Tibial nerve (tissue), 4 donors: ENCODE measurements at regions not wholly inside any gene's neighbourhood (a gene's known extent, or its start where the extent isn't known, plus 50 kb on each side); places are given as distances from the start of the nearest gene placed in this dataset.
A peak's percentile ranks its signal among the peaks of the same experiment; 100 is the strongest.

Source experiments
- DNase-seq, 2 donors: peaks; one replicate each; pipeline ENCODE4 v3.0.0-alpha.2; 2019; ENCODE audit warnings: low spot score in 2 of 2
- H3K27ac ChIP-seq, 4 donors: fragments of 200-600 bp; sonication (generic) in 3 of 4; one replicate each; pipeline ENCODE4 v1.5.1; 2017 to 2019; ENCODE audit warnings: mild to moderate bottlenecking in 1 of 4
- H3K27me3 ChIP-seq, 2 donors: fragments of 200-600 bp; sonication (generic) in 1 of 2; one replicate each; pipeline versions ENCODE4 v1.5.1 to v1.6.0; 2017 to 2019
- H3K36me3 ChIP-seq, 3 donors: fragments of 200-600 bp; sonication (generic); one replicate each; pipeline ENCODE4 v1.5.1; 2018 to 2019
- H3K4me1 ChIP-seq, 4 donors: fragments of 200-600 bp; sonication (generic) in 3 of 4; one replicate each; pipeline ENCODE4 v1.5.1; 2017 to 2019
- H3K4me3 ChIP-seq, 4 donors: fragments of 200-600 bp; sonication (generic) in 3 of 4; one replicate each; pipeline ENCODE4 v1.5.1; 2017 to 2019; ENCODE audit warnings: mild to moderate bottlenecking in 1 of 4, moderate library complexity in 1 of 4
- H3K9me3 ChIP-seq, 4 donors: fragments of 200-600 bp; sonication (generic) in 3 of 4; one replicate each; pipeline ENCODE4 v1.5.1; 2017 to 2019
- EP300 ChIP-seq, 2 donors: sonication (generic); formaldehyde crosslinking; IDR thresholded peaks; one replicate each; pipeline ENCODE4 v1.6.1; 2017; ENCODE audit warnings: antibody characterized with exemption in 2 of 2, mild to moderate bottlenecking in 1 of 2
- POLR2A ChIP-seq, 2 donors: fragments of 450-650 bp; IDR thresholded peaks; one replicate each; pipeline ENCODE4 v1.6.1; 2017; ENCODE audit warnings: antibody characterized with exemption in 2 of 2, mild to moderate bottlenecking in 2 of 2, moderate library complexity in 2 of 2
- WGBS, 2 donors: methylation state at CpG; one replicate each; pipeline ENCODE4 v1.1.5; 2018; 5-methylcytosine and 5-hydroxymethylcytosine counted together
- TF ChIP-seq, protein P1 (sequence below), 5 experiments: fragments of 200-600 bp in 3 of 5; fragments of 450-650 bp in 2 of 5; sonication (generic) in 3 of 5; IDR thresholded peaks; one replicate each; pipeline ENCODE4 v1.5.1; 2016 to 2019; ENCODE audit warnings: antibody characterized with exemption in 5 of 5, mild to moderate bottlenecking in 3 of 5, moderate library complexity in 2 of 5

DNA sequence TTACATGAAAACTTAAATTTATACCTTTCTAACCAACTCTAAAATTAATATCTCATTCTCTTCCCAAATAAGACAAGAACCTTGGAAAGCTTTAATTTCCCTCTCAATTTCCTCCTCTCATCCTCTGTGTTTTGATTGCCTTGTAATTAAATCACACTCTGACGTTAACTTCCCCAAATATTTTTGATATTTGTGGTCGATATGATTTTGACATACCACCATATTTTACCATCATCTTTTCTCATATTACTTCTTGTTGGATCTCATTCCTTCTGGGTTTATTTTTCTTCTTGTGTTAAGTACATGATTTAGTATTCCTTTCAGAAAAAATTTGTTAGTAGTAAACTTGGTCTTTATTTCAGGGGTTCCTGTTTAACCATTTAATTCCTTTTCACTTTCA is 69.6 kb downstream of the RDH14 start:
- Histone ChIP-seq H3K9me3 (no peaks in the 10 kb centered on the region), H3K4me1 (no peaks in the 10 kb centered on the region), H3K36me3 (no peaks in the 10 kb centered on the region), H3K27me3 (no peaks in the 10 kb centered on the region), H3K27ac (no peak overlapping the region), H3K4me3 (no peak overlapping the region)
- TF ChIP-seq POLR2A (IDR thresholded peaks at IDR 0.05) (no peak), EP300 (IDR thresholded peaks at IDR 0.05) (no peak)
- TF ChIP-seq, protein P1, sequence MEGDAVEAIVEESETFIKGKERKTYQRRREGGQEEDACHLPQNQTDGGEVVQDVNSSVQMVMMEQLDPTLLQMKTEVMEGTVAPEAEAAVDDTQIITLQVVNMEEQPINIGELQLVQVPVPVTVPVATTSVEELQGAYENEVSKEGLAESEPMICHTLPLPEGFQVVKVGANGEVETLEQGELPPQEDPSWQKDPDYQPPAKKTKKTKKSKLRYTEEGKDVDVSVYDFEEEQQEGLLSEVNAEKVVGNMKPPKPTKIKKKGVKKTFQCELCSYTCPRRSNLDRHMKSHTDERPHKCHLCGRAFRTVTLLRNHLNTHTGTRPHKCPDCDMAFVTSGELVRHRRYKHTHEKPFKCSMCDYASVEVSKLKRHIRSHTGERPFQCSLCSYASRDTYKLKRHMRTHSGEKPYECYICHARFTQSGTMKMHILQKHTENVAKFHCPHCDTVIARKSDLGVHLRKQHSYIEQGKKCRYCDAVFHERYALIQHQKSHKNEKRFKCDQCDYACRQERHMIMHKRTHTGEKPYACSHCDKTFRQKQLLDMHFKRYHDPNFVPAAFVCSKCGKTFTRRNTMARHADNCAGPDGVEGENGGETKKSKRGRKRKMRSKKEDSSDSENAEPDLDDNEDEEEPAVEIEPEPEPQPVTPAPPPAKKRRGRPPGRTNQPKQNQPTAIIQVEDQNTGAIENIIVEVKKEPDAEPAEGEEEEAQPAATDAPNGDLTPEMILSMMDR (IDR thresholded peaks at IDR 0.05): no peak
- DNase-seq: no peak
- 45 to 56% methylated on average over 2 of the region's 2 CpGs for WGBS, 2 donors

DNA sequence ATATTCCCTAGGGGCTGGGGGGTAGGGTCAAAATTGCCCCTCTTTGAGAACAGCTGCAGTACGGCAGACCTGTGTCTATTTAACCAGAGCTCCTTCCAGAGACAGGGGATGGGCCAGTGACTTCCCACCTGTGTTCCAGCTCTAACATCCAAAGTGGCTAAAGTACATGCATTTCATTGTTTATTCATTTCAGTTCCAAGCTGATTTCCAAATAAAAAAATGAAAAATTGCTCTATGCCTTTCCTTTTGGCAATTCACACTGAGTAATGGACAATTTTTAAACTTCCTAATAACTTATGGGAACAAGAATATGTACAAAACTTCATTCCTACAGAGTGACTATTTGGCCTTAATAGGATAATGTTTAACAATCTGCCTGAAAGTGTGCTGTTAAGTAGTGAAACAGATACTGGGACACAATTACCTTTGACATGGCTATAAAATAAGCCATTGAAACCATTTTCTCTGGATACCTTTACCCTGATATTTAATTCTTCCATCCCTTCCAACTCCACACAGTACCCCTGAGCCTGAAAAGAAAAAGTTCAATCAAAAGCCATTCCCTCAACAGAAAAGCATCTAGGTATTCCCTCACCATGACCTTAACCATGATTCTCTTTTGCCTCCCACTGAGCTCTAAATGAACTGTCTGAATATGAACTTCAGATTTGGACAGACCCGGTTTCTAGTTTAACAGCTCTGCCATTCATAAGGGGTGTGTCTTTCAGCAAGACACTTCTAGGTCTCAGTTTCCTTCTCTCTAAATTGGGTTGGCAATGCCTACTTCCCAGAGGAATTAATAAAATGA is 73.1 kb downstream of the RDH14 start:
- Histone ChIP-seq H3K36me3 (no peaks in the 10 kb centered on the region), H3K4me1 (no peaks in the 10 kb centered on the region), H3K27ac (no peak overlapping the region), H3K4me3 (no peak overlapping the region), H3K9me3 (no peaks in the 10 kb centered on the region), H3K27me3 (no peaks in the 10 kb centered on the region)
- DNase-seq: no peak
- no peak for TF ChIP-seq POLR2A (IDR thresholded peaks at IDR 0.05)
- no peak for TF ChIP-seq EP300 (IDR thresholded peaks at IDR 0.05)
- TF ChIP-seq, protein P1 (IDR thresholded peaks at IDR 0.05): no peak
- WGBS, 2 donors: 70 to 74% methylated on average over 2 of the region's 2 CpGs

GRCh38 chr2:18484625-18485024 is 75.8 kb downstream of the RDH14 start:
- H3K27ac ChIP-seq: no peak overlapping the region
- H3K27me3 ChIP-seq: no peaks in the 10 kb centered on the region
- TF ChIP-seq POLR2A (IDR thresholded peaks at IDR 0.05) (no peak), EP300 (IDR thresholded peaks at IDR 0.05) (no peak)
- TF ChIP-seq, protein P1 (IDR thresholded peaks at IDR 0.05): no peak

DNA sequence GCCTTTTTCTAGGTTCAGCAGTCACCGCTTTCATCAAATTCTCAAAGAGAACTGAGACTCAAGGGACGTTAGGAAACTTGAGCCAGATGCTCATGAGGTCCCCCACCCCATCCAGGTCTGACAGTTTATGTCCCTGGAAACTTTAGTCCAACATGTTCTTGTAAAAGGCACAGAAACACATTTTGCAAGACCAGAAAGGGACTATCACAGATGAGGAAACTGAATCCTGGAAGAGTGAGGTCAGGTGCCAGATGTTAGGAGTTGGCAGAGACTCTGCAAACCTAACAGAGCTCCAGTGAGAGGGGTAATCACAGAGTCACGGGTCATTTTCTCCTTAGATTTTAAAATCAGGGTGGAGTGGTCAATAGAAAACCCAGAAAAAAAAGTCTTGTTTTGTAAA is 76.6 kb downstream of the RDH14 start:
- Histone ChIP-seq H3K27me3 (no peaks in the 10 kb centered on the region), H3K4me1 (peaks cover 0 to 4% (median 0%) of the 10 kb centered on the region in 4 donors), H3K9me3 (no peaks in the 10 kb centered on the region), H3K4me3 (no peak overlapping the region), H3K36me3 (no peaks in the 10 kb centered on the region), H3K27ac (no peak overlapping the region)
- peak in 1 of 2 donors; percentile 24 for DNase-seq
- WGBS, 2 donors: 75 to 81% methylated on average over 3 of the region's 3 CpGs
- TF ChIP-seq EP300 (IDR thresholded peaks at IDR 0.05): peak in 1 of 2 donors; percentile 65
- no peak for TF ChIP-seq POLR2A (IDR thresholded peaks at IDR 0.05)
- TF ChIP-seq, protein P1 (IDR thresholded peaks at IDR 0.05): no peak

More at GRCh38 chr2:18484625-18485024, 75.8 kb downstream of the RDH14 start:
- DNase-seq: no peak
- Histone ChIP-seq H3K4me1 (peaks cover 0 to under 1% (median 0%) of the 10 kb centered on the region in 4 donors), H3K9me3 (no peaks in the 10 kb centered on the region), H3K36me3 (no peaks in the 10 kb centered on the region), H3K4me3 (no peak overlapping the region)

- no peak overlapping the region for H3K27ac ChIP-seq
- H3K4me1 ChIP-seq: peaks cover 0 to 4% (median 0%) of the 10 kb centered on the region in 4 donors
- no peaks in the 10 kb centered on the region for H3K36me3 ChIP-seq
- no peak for DNase-seq
- H3K27me3 ChIP-seq: no peaks in the 10 kb centered on the region
- H3K9me3 ChIP-seq: no peaks in the 10 kb centered on the region
- TF ChIP-seq, protein P1 (IDR thresholded peaks at IDR 0.05): no peak
- TF ChIP-seq POLR2A (IDR thresholded peaks at IDR 0.05): no peak
- TF ChIP-seq EP300 (IDR thresholded peaks at IDR 0.05): no peak
- no peak overlapping the region for H3K4me3 ChIP-seq
These were observed 77.8 kb downstream of the RDH14 start for GRCh38 chr2:18482666-18483065.
